ENCODE measurements at regions not wholly inside any gene's neighbourhood (a gene's known extent, or its start where the extent isn't known, plus 50 kb on each side); places are given as distances from the start of the nearest gene placed in this dataset.

- TF ChIP-seq CTCF (IDR thresholded peaks at IDR 0.05) (no peak), POLR2AphosphoS5 (IDR thresholded peaks at IDR 0.05; ENCODE audit: low read depth, low read length) (no peak), TCF7L2 (IDR thresholded peaks at IDR 0.05; ENCODE audit: low read depth, low read length) (no peak), SIN3A (IDR thresholded peaks at IDR 0.05; ENCODE audit: borderline replicate concordance, insufficient read depth, low read depth, low read length) (no peak)
- TF ChIP-seq, protein P1, sequence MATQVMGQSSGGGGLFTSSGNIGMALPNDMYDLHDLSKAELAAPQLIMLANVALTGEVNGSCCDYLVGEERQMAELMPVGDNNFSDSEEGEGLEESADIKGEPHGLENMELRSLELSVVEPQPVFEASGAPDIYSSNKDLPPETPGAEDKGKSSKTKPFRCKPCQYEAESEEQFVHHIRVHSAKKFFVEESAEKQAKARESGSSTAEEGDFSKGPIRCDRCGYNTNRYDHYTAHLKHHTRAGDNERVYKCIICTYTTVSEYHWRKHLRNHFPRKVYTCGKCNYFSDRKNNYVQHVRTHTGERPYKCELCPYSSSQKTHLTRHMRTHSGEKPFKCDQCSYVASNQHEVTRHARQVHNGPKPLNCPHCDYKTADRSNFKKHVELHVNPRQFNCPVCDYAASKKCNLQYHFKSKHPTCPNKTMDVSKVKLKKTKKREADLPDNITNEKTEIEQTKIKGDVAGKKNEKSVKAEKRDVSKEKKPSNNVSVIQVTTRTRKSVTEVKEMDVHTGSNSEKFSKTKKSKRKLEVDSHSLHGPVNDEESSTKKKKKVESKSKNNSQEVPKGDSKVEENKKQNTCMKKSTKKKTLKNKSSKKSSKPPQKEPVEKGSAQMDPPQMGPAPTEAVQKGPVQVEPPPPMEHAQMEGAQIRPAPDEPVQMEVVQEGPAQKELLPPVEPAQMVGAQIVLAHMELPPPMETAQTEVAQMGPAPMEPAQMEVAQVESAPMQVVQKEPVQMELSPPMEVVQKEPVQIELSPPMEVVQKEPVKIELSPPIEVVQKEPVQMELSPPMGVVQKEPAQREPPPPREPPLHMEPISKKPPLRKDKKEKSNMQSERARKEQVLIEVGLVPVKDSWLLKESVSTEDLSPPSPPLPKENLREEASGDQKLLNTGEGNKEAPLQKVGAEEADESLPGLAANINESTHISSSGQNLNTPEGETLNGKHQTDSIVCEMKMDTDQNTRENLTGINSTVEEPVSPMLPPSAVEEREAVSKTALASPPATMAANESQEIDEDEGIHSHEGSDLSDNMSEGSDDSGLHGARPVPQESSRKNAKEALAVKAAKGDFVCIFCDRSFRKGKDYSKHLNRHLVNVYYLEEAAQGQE (IDR thresholded peaks at IDR 0.05; ENCODE audit: insufficient read depth in 1 of 2, low read depth in 2 of 2, low read length in 1 of 2), result no peak
Measured at GRCh38 chr12:124451016-124451415, 116.4 kb downstream of the NCOR2 start.

Data from Panc1 (cell line).